T-helper 2 cell treated with Interferon-gamma antibody and Interleukin-4, amounts not matched to agents 5 μg/mL and 100 μg/mL, for 36 hours (primary cell): ENCODE measurements at regions not wholly inside any gene's neighbourhood (a gene's known extent, or its start where the extent isn't known, plus 50 kb on each side); places are given as distances from the start of the nearest gene placed in this dataset.
"Not testable (repeated sequence)": the region's sequence is repeated elsewhere in the genome, so short reads cannot be mapped to it uniquely, and the experiment has no call there.

Experiments
- DNase-seq: peaks from one replicate; pipeline ENCODE4 v3.0.0; 2021; ENCODE audit warnings: low spot score
- H3K27ac Mint-ChIP-seq: one replicate; pipeline ENCODE4 v1.8.0; 2021; ENCODE audit warnings: mild to moderate bottlenecking, mixed read lengths
- H3K27me3 Mint-ChIP-seq: one replicate; pipeline ENCODE4 v1.8.0; 2021; ENCODE audit warnings: low read depth, mixed read lengths
- H3K36me3 Mint-ChIP-seq: one replicate; pipeline ENCODE4 v1.8.0; 2021; ENCODE audit warnings: low read depth, mixed read lengths
- H3K4me1 Mint-ChIP-seq: one replicate; pipeline ENCODE4 v1.8.0; 2021; ENCODE audit warnings: low read depth, mixed read lengths
- H3K4me3 Mint-ChIP-seq: one replicate; pipeline ENCODE4 v1.8.0; 2022; ENCODE audit warnings: mild to moderate bottlenecking, moderate library complexity, mixed read lengths
- H3K9me3 Mint-ChIP-seq: one replicate; pipeline ENCODE4 v1.8.0; 2021; ENCODE audit warnings: mixed read lengths

- not testable (repeated sequence) for DNase-seq, H3K36me3 Mint-ChIP-seq, H3K4me1 Mint-ChIP-seq, H3K9me3 Mint-ChIP-seq, H3K27ac Mint-ChIP-seq, H3K4me3 Mint-ChIP-seq
- H3K27me3 Mint-ChIP-seq = peaks cover 14% of the 10 kb centered on the region
Observed at GRCh38 chr7:150087478-150087877, 213.7 kb downstream of the ATP6V0E2 start.

GRCh38 chr7:150089139-150089538, 215.4 kb downstream of the ATP6V0E2 start:
- not testable (repeated sequence) for H3K36me3 Mint-ChIP-seq, H3K27ac Mint-ChIP-seq

GRCh38 chr7:150090776-150091175, 217.0 kb downstream of the ATP6V0E2 start:
- H3K4me3 Mint-ChIP-seq, H3K36me3 Mint-ChIP-seq, H3K27me3 Mint-ChIP-seq, H3K27ac Mint-ChIP-seq, H3K9me3 Mint-ChIP-seq, DNase-seq, H3K4me1 Mint-ChIP-seq: not testable (repeated sequence)

More at GRCh38 chr7:150089139-150089538, 215.4 kb downstream of the ATP6V0E2 start:
- not testable (repeated sequence) for H3K9me3 Mint-ChIP-seq, H3K4me3 Mint-ChIP-seq, H3K4me1 Mint-ChIP-seq, DNase-seq
- peaks cover 12% of the 10 kb centered on the region for H3K27me3 Mint-ChIP-seq

- H3K4me3 Mint-ChIP-seq, DNase-seq, H3K27me3 Mint-ChIP-seq, H3K4me1 Mint-ChIP-seq, H3K9me3 Mint-ChIP-seq, H3K36me3 Mint-ChIP-seq, H3K27ac Mint-ChIP-seq: not testable (repeated sequence)
Observed at GRCh38 chr7:150093897-150094296, 220.1 kb downstream of the ATP6V0E2 start.

- not testable (repeated sequence) for H3K36me3 Mint-ChIP-seq, H3K27ac Mint-ChIP-seq, H3K27me3 Mint-ChIP-seq, DNase-seq, H3K4me3 Mint-ChIP-seq, H3K4me1 Mint-ChIP-seq, H3K9me3 Mint-ChIP-seq
Observed at GRCh38 chr7:150096213-150096994, 222.6 kb downstream of the ATP6V0E2 start.

GRCh38 chr7:150098592-150098991, 224.6 kb upstream of the LRRC61 start:
- H3K36me3 Mint-ChIP-seq, H3K27me3 Mint-ChIP-seq, DNase-seq, H3K9me3 Mint-ChIP-seq, H3K4me1 Mint-ChIP-seq, H3K4me3 Mint-ChIP-seq, H3K27ac Mint-ChIP-seq: not testable (repeated sequence)

- not testable (repeated sequence) for H3K27ac Mint-ChIP-seq, H3K4me1 Mint-ChIP-seq, H3K27me3 Mint-ChIP-seq, DNase-seq, H3K4me3 Mint-ChIP-seq, H3K9me3 Mint-ChIP-seq, H3K36me3 Mint-ChIP-seq
Observed at GRCh38 chr7:150101282-150101681, 221.9 kb upstream of the LRRC61 start.

GRCh38 chr7:150107283-150107682, 215.9 kb upstream of the LRRC61 start:
- not testable (repeated sequence) for H3K27me3 Mint-ChIP-seq, H3K27ac Mint-ChIP-seq, H3K4me1 Mint-ChIP-seq, H3K36me3 Mint-ChIP-seq, DNase-seq, H3K9me3 Mint-ChIP-seq, H3K4me3 Mint-ChIP-seq

- H3K4me3 Mint-ChIP-seq, H3K36me3 Mint-ChIP-seq, H3K27ac Mint-ChIP-seq, H3K4me1 Mint-ChIP-seq, H3K27me3 Mint-ChIP-seq, H3K9me3 Mint-ChIP-seq, DNase-seq: not testable (repeated sequence)
Observed at GRCh38 chr7:150110375-150110820, 212.8 kb upstream of the LRRC61 start.

GRCh38 chr7:150110882-150111281, 212.3 kb upstream of the LRRC61 start:
- H3K4me1 Mint-ChIP-seq, DNase-seq, H3K9me3 Mint-ChIP-seq, H3K4me3 Mint-ChIP-seq, H3K27me3 Mint-ChIP-seq, H3K36me3 Mint-ChIP-seq, H3K27ac Mint-ChIP-seq: not testable (repeated sequence)

- DNase-seq, H3K27ac Mint-ChIP-seq, H3K36me3 Mint-ChIP-seq, H3K4me1 Mint-ChIP-seq, H3K27me3 Mint-ChIP-seq, H3K9me3 Mint-ChIP-seq, H3K4me3 Mint-ChIP-seq: not testable (repeated sequence)
Observed at GRCh38 chr7:150111373-150112139, 211.6 kb upstream of the LRRC61 start.

GRCh38 chr7:150113301-150113700, 209.9 kb upstream of the LRRC61 start:
- not testable (repeated sequence) for H3K27ac Mint-ChIP-seq, DNase-seq, H3K4me1 Mint-ChIP-seq, H3K9me3 Mint-ChIP-seq, H3K27me3 Mint-ChIP-seq, H3K36me3 Mint-ChIP-seq, H3K4me3 Mint-ChIP-seq

- not testable (repeated sequence) for H3K9me3 Mint-ChIP-seq, H3K4me3 Mint-ChIP-seq, H3K36me3 Mint-ChIP-seq, H3K27ac Mint-ChIP-seq, H3K27me3 Mint-ChIP-seq, H3K4me1 Mint-ChIP-seq
- DNase-seq = peak; percentile 8
Observed at GRCh38 chr7:150114591-150114990, 208.6 kb upstream of the LRRC61 start.

- H3K27ac Mint-ChIP-seq, DNase-seq, H3K36me3 Mint-ChIP-seq, H3K4me1 Mint-ChIP-seq, H3K9me3 Mint-ChIP-seq, H3K4me3 Mint-ChIP-seq: not testable (repeated sequence)
- H3K27me3 Mint-ChIP-seq = peaks cover 17% of the 10 kb centered on the region
Observed at GRCh38 chr7:150119966-150120365, 203.2 kb upstream of the LRRC61 start.
